Psoas muscle (tissue), 7 donors: ENCODE measurements at regions not wholly inside any gene's neighbourhood (a gene's known extent, or its start where the extent isn't known, plus 50 kb on each side); places are given as distances from the start of the nearest gene placed in this dataset.

Source experiments
- ATAC-seq, 4 donors: fragments of 200-7000 bp; cut with Tn5 transposase; one replicate each; pipeline ENCODE4 v1.9.1; 2020; ENCODE audit warnings: moderate library complexity in 3 of 4, mild to moderate bottlenecking in 2 of 4
- DNase-seq, 2 donors: peaks; one replicate each; pipeline ENCODE4 v3.0.0-alpha.2; 2020
- H3K27ac ChIP-seq: fragments of 200-600 bp; one replicate; pipeline ENCODE4 v1.8.0; 2022
- H3K27me3 ChIP-seq, 3 donors: fragments of 200-600 bp in 1 of 3; one replicate each; pipeline versions ENCODE4 v1.6.1 to v1.8.0; 2013 to 2022; ENCODE audit warnings: low read length in 2 of 3, mild to moderate bottlenecking in 2 of 3, moderate library complexity in 1 of 3; ENCODE audit not compliant: insufficient read depth in 3 of 3
- H3K36me3 ChIP-seq, 2 donors: fragments of 200-600 bp in 1 of 2; one replicate each; pipeline versions ENCODE4 v1.6.1 to v1.8.0; 2013 to 2022; ENCODE audit warnings: low read depth in 1 of 2, mild to moderate bottlenecking in 1 of 2, moderate library complexity in 1 of 2; ENCODE audit not compliant: insufficient read depth in 1 of 2
- H3K4me1 ChIP-seq: fragments of 200-600 bp; one replicate; pipeline ENCODE4 v1.8.0; 2022
- H3K4me3 ChIP-seq: fragments of 200-600 bp; one replicate; pipeline ENCODE4 v1.8.0; 2022; ENCODE audit warnings: mild to moderate bottlenecking
- H3K9me3 ChIP-seq: fragments of 200-600 bp; one replicate; pipeline ENCODE4 v1.8.0; 2022
- WGBS, 3 donors: extraction: QIAGEN DNeasy Blood & Tissue Kit; methylation state at CpG; one replicate each; pipeline versions ENCODE4 v1.1.6 to v1.1.7; 2013; 5-methylcytosine and 5-hydroxymethylcytosine counted together
- intact Hi-C, 2 donors: fragments of 100-400 bp; cut with DNase I; formaldehyde crosslinking; loops; one replicate each; pipeline versions ENCODE4 v1.11.0 to v1.14.2; 2022
- TF ChIP-seq, protein P1 (sequence below): fragments of 200-600 bp; IDR thresholded peaks from one replicate; pipeline ENCODE4 v1.8.0; 2022; ENCODE audit warnings: antibody characterized with exemption
- donor health status: healthy with polysubstance abuse.
- donor health status: DM: no; HTN: no; CAD: no; lungs with moderate emphysema.
- donor health status: Bipolar disorder and iron deficiency.
- donor health status: healthy.
- donor health status: DM: yes; HTN: yes; CAD: no.
- donor health status: DM: no; HTN: no; CAD: no.
- donor health status: DM: yes; HTN: yes; CAD: no.

DNA sequence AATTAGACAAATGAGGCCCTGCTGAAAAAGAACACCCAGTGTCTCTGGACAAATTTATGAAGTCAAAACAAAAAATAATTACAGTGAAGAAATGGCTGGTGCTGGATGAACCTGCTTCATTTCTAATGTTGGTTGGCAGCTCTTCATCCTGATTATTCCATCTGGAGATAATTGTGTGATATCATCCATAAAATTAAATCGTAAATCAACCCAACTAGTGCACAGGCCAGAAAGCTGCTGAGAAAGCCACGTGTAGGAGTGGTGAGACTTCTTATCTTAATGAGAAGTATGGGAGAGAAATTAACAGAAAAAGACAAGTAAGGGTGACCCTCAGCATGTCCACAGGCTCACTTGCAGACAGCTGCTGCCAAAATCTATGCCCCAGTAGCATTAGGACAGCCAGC lies 465.2 kb upstream of the TGFBR2 start:
- Histone ChIP-seq H3K36me3 (no peaks in the 10 kb centered on the region), H3K27ac (no peak overlapping the region), H3K4me3 (no peak overlapping the region), H3K9me3 (no peaks in the 10 kb centered on the region), H3K27me3 (no peaks in the 10 kb centered on the region), H3K4me1 (no peaks in the 10 kb centered on the region)
- TF ChIP-seq, protein P1, sequence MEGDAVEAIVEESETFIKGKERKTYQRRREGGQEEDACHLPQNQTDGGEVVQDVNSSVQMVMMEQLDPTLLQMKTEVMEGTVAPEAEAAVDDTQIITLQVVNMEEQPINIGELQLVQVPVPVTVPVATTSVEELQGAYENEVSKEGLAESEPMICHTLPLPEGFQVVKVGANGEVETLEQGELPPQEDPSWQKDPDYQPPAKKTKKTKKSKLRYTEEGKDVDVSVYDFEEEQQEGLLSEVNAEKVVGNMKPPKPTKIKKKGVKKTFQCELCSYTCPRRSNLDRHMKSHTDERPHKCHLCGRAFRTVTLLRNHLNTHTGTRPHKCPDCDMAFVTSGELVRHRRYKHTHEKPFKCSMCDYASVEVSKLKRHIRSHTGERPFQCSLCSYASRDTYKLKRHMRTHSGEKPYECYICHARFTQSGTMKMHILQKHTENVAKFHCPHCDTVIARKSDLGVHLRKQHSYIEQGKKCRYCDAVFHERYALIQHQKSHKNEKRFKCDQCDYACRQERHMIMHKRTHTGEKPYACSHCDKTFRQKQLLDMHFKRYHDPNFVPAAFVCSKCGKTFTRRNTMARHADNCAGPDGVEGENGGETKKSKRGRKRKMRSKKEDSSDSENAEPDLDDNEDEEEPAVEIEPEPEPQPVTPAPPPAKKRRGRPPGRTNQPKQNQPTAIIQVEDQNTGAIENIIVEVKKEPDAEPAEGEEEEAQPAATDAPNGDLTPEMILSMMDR = no peak
- intact Hi-C loops = no loop called here
- DNase-seq = no peak
- 27 to 52% (median 38%) methylated on average over 2 of the region's 2 CpGs for WGBS, 3 donors
- no peak for ATAC-seq

DNA sequence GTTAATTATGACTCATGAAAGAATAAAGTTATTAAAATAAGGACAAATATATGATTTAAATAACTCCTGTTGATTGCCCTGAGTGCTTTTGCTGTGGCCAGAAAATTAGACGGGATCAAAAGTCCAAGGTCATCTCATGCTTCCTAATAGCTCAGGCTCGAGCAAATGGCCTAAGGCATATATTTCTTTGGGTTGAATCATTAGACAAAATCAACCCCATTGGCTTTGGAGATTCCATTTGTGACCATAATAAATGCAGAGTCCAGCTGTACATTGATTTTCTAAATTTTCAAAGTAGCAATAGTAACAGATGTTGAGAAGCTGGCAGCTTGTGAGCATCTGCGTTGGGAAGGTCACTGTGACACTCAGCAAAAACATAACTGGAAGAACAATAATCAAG lies 464.5 kb upstream of the TGFBR2 start:
- Histone ChIP-seq H3K36me3 (no peaks in the 10 kb centered on the region), H3K27ac (no peak overlapping the region), H3K27me3 (no peaks in the 10 kb centered on the region), H3K9me3 (no peaks in the 10 kb centered on the region), H3K4me3 (no peak overlapping the region), H3K4me1 (no peaks in the 10 kb centered on the region)
- TF ChIP-seq, protein P1 = no peak
- DNase-seq (no peak), ATAC-seq (no peak)
- intact Hi-C loops = no loop called here
- WGBS, 3 donors = 38 to 47% (median 42%) methylated on average over 3 of the region's 3 CpGs

DNA sequence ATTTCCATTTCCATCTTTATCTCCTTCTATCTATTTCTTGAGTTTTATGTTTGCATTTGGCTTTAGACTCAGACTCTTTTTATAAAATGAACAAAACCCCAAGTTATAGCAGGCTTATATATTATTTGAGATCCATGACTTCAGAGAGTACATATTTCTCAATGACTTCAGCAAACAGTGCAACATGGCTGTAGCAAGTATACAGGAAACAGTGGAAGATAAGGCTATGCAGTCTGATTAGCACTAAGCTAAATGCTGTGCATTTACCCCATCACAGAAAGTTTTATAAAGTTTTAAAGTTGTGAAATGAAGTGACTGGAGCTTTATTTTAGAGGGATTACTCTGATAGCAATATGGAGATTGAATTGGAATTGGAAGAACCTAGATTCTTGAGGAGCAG lies 463.5 kb upstream of the TGFBR2 start:
- TF ChIP-seq, protein P1 = no peak

DNA sequence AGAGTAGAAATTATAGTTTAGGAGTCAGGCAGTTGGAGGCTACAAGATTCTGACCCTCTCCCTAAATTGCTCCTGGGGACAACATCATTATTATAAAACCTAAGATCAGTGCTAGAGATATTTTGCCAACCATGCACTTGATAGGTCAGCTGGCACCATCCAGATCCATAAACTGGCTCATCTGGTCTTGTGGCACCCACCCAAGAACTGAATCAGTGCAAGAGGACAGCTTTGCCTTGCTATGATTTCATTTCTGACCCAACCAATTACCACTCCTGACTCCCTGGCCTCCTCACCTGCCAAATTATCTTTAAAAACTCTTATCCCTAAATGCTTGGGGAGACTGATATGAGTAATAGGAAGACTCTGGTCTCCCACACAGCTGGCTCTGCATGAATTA lies 461.1 kb upstream of the TGFBR2 start:
- no peak overlapping the region for H3K27ac ChIP-seq
- no peaks in the 10 kb centered on the region for H3K4me1 ChIP-seq
- DNase-seq = no peak
- no peaks in the 10 kb centered on the region for H3K36me3 ChIP-seq
- no peak for ATAC-seq
- TF ChIP-seq, protein P1 = no peak
- intact Hi-C loops = no loop called here
- no peaks in the 10 kb centered on the region for H3K9me3 ChIP-seq
- no peaks in the 10 kb centered on the region for H3K27me3 ChIP-seq
- H3K4me3 ChIP-seq = no peak overlapping the region

More for the DNA sequence above, 463.5 kb upstream of the TGFBR2 start:
- DNase-seq = no peak
- H3K9me3 ChIP-seq = no peaks in the 10 kb centered on the region
- no peak for ATAC-seq
- H3K27me3 ChIP-seq = no peaks in the 10 kb centered on the region
- H3K4me1 ChIP-seq = no peaks in the 10 kb centered on the region
- no peak overlapping the region for H3K27ac ChIP-seq
- H3K36me3 ChIP-seq = no peaks in the 10 kb centered on the region
- intact Hi-C loops = no loop called here
- no peak overlapping the region for H3K4me3 ChIP-seq

DNA sequence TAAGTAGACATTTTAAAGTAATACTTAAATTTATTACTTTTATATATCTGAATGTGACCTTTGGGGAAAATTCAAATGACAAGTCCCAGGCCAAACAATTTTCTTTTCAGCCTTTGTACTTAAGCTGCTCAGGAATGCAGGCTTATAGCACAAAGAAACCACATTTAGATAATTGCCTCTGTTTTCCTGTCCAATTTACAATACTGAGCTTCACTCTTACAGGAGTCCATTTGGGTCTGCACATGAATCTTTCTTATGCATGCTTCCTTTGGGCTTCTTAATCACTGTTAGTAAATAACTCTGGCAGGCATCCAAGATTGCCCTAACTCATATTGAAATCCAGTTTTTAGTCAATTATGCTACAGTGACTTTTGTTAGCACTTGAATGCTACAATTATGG lies 459.4 kb upstream of the TGFBR2 start:
- no peaks in the 10 kb centered on the region for H3K4me1 ChIP-seq
- TF ChIP-seq, protein P1 = no peak
- no peaks in the 10 kb centered on the region for H3K9me3 ChIP-seq
- ATAC-seq (no peak), DNase-seq (no peak)
- H3K4me3 ChIP-seq = no peak overlapping the region
- H3K36me3 ChIP-seq = no peaks in the 10 kb centered on the region
- H3K27ac ChIP-seq = no peak overlapping the region
- H3K27me3 ChIP-seq = no peaks in the 10 kb centered on the region
- intact Hi-C loops = no loop called here
